ENCODE measurements at regions not wholly inside any gene's neighbourhood (a gene's known extent, or its start where the extent isn't known, plus 50 kb on each side); places are given as distances from the start of the nearest gene placed in this dataset.

GRCh38 chr5:8894031-8894430 lies 651.8 kb downstream of the SEMA5A start:
- no peak overlapping the region for H3K4me3 ChIP-seq (ENCODE audit: extremely low read depth in 1 of 4, insufficient read depth in 2 of 4, low read depth in 3 of 4, low read length in 4 of 4)
- WGBS, 2 experiments (ENCODE audit: extremely low coverage in 1 of 2, insufficient coverage in 1 of 2, insufficient read length in 1 of 2, insufficient replicate concordance in 2 of 2, low coverage in 1 of 2, low lambda C conversion rate in 2 of 2, missing lambda C conversion rate in 1 of 2) = 86% methylated on average over 3 of the region's 3 CpGs; no CpG with 5 or more reads in 1 of the 2 experiments
- no peak overlapping the region for H3K56ac ChIP-seq (replicated peaks; ENCODE audit: insufficient read length, low read depth, low read length)
- H3K23ac ChIP-seq (ENCODE audit: insufficient read length) = no peak overlapping the region
- no peaks in the 10 kb centered on the region for H3K9me3 ChIP-seq (ENCODE audit: insufficient read depth in 2 of 2, low read depth in 1 of 2, low read length in 1 of 2)
- no peaks in the 10 kb centered on the region for H3K23me2 ChIP-seq (ENCODE audit: low read depth, low read length)
- H2AFZ ChIP-seq (ENCODE audit: low read length) = no peak overlapping the region
- H3K4me2 ChIP-seq (ENCODE audit: insufficient read depth in 1 of 2, low read depth in 2 of 2, low read length in 2 of 2) = no peak overlapping the region
- H4K91ac ChIP-seq (replicated peaks; ENCODE audit: insufficient read length, low read length) = no peak overlapping the region
- no peak overlapping the region for H3K4ac ChIP-seq (replicated peaks; ENCODE audit: insufficient read length, low read depth, low read length)
- H2BK120ac ChIP-seq (replicated peaks; ENCODE audit: low read depth, low read length) = no peak overlapping the region
- H3K27me3 ChIP-seq (replicated peaks in 1 of 4; ENCODE audit: control insufficient read depth in 3 of 4, extremely low read depth in 1 of 4, insufficient read depth in 3 of 4, low read length in 3 of 4) = no peaks in the 10 kb centered on the region
- no peaks in the 10 kb centered on the region for H3K79me2 ChIP-seq (ENCODE audit: control insufficient read depth in 1 of 2, insufficient read depth in 2 of 2, low read length in 2 of 2)
- no peak overlapping the region for H3K27ac ChIP-seq (ENCODE audit: low read depth, low read length)
- H3K18ac ChIP-seq (ENCODE audit: extremely low read depth, low read length) = no peak overlapping the region
- H4K8ac ChIP-seq (ENCODE audit: extremely low read depth, insufficient read depth, low read length) = no peak overlapping the region
- no peak overlapping the region for H4K5ac ChIP-seq (ENCODE audit: insufficient read length, low read depth, low read length)
- no peaks in the 10 kb centered on the region for H4K20me1 ChIP-seq (replicated peaks in 1 of 2; ENCODE audit: control insufficient read depth in 1 of 2, insufficient read depth in 2 of 2, low read length in 2 of 2)
- H2BK12ac ChIP-seq (ENCODE audit: low read depth, low read length) = no peak overlapping the region
- no peaks in the 10 kb centered on the region for H3K4me1 ChIP-seq (replicated peaks in 1 of 4; ENCODE audit: control insufficient read depth in 3 of 4, insufficient read depth in 4 of 4, low read length in 3 of 4)
- no peak overlapping the region for H2AK5ac ChIP-seq (ENCODE audit: low read depth, low read length)
- CTCF ChIA-PET (ENCODE audit: partially characterized antibody) = interaction anchor here (1.4 kb wide), 1 partner anchor 14 kb away, joined by 7 read pairs; no protein-coding TSS in a partner anchor
- no peak overlapping the region for H3K14ac ChIP-seq (ENCODE audit: insufficient read length)
- peak overlapping the region in 1 of 4 experiments; percentile 34; a peak in 1 of 7 replicates for H3K9ac ChIP-seq (replicated peaks in 1 of 4; ENCODE audit: extremely low read depth in 1 of 4, low read depth in 3 of 4, low read length in 3 of 4)
- no peak overlapping the region for H2BK15ac ChIP-seq (ENCODE audit: low read length)
- no peak overlapping the region for H2BK20ac ChIP-seq (ENCODE audit: low read length)
- FAIRE-seq = no peak
- no peaks in the 10 kb centered on the region for H3K36me3 ChIP-seq (ENCODE audit: control insufficient read depth in 2 of 4, insufficient read depth in 4 of 4, low read length in 3 of 4)
- H2BK5ac ChIP-seq (ENCODE audit: low read depth, low read length) = no peak overlapping the region
- no peak for DNase-seq (ENCODE audit: low read depth in 1 of 2, low spot score in 2 of 2)
- no peaks in the 10 kb centered on the region for H3K79me1 ChIP-seq (ENCODE audit: low read depth, low read length)
- POLR2A ChIA-PET (ENCODE audit: partially characterized antibody) = no interaction called here
- TF ChIP-seq SP4 (IDR thresholded peaks at IDR 0.05; ENCODE audit: low read length) (no peak), CBX5 (IDR thresholded peaks at IDR 0.05; ENCODE audit: low read depth, low read length) (no peak), PHF8 (conservative IDR thresholded peaks at IDR 0.05; ENCODE audit: low read depth, low read length) (no peak), CBX8 (IDR thresholded peaks at IDR 0.05; ENCODE audit: borderline replicate concordance, low read depth, low read length) (no peak)

All from H1 (cell line).